Peyer's patch (tissue), 4 donors: ENCODE measurements at regions not wholly inside any gene's neighbourhood (a gene's known extent, or its start where the extent isn't known, plus 50 kb on each side); places are given as distances from the start of the nearest gene placed in this dataset.
"Not testable (repeated sequence)": the region's sequence is repeated elsewhere in the genome, so short reads cannot be mapped to it uniquely, and the experiment has no call there.

Experiments
- DNase-seq, 3 donors: peaks; one replicate each; pipeline ENCODE4 v3.0.0-alpha.2; 2017 to 2019
- H3K27ac ChIP-seq, 4 donors: fragments of 200-600 bp; sonication (generic); one replicate each; pipeline ENCODE4 v1.5.1; 2016 to 2019
- H3K27me3 ChIP-seq, 2 donors: fragments of 200-600 bp; sonication (generic); one replicate each; pipeline ENCODE4 v1.5.1; 2019
- H3K36me3 ChIP-seq, 3 donors: fragments of 200-600 bp; sonication (generic); one replicate each; pipeline ENCODE4 v1.5.1; 2016 to 2019
- H3K4me1 ChIP-seq, 4 donors: fragments of 200-600 bp; sonication (generic); one replicate each; pipeline ENCODE4 v1.5.1; 2016 to 2019
- H3K4me3 ChIP-seq, 4 donors: fragments of 200-600 bp; sonication (generic); 1 replicate in 3 of 4; 2 replicates in 1 of 4; pipeline ENCODE4 v1.5.1; 2016 to 2019; ENCODE audit warnings: mild to moderate bottlenecking in 1 of 4
- H3K9me3 ChIP-seq, 4 donors: fragments of 200-600 bp; sonication (generic); one replicate each; pipeline ENCODE4 v1.5.1; 2016 to 2019; ENCODE audit warnings: mild to moderate bottlenecking in 1 of 4
- CTCF ChIP-seq, 6 experiments: fragments of 450-650 bp in 4 of 6; fragments of 200-600 bp in 2 of 6; sonication (generic) in 1 of 6; IDR thresholded peaks; one replicate each; pipeline ENCODE4 v1.5.1; 2017 to 2019; ENCODE audit warnings: antibody characterized with exemption in 6 of 6, mild to moderate bottlenecking in 3 of 6, moderate library complexity in 1 of 6
- POLR2A ChIP-seq, 2 donors: fragments of 450-650 bp; IDR thresholded peaks; one replicate each; pipeline ENCODE4 v1.5.1; 2017; ENCODE audit warnings: antibody characterized with exemption in 2 of 2, mild to moderate bottlenecking in 2 of 2, moderate library complexity in 2 of 2

- no peak for DNase-seq
- H3K4me1 ChIP-seq, result no peaks in the 10 kb centered on the region
- no peaks in the 10 kb centered on the region for H3K36me3 ChIP-seq
- H3K27me3 ChIP-seq, result no peaks in the 10 kb centered on the region
- TF ChIP-seq POLR2A (IDR thresholded peaks at IDR 0.05), result no peak
- no peak for TF ChIP-seq CTCF (IDR thresholded peaks at IDR 0.05)
- no peak overlapping the region for H3K4me3 ChIP-seq
- no peaks in the 10 kb centered on the region for H3K9me3 ChIP-seq
- H3K27ac ChIP-seq, result no peak overlapping the region
Measured at GRCh38 chr9:2274762-2275161, 259.6 kb downstream of the SMARCA2 start.

- no peaks in the 10 kb centered on the region for H3K27me3 ChIP-seq
- H3K4me1 ChIP-seq, result no peaks in the 10 kb centered on the region
- no peak overlapping the region for H3K4me3 ChIP-seq
- no peak for DNase-seq
- no peak overlapping the region for H3K27ac ChIP-seq
- no peak for TF ChIP-seq CTCF (IDR thresholded peaks at IDR 0.05)
- TF ChIP-seq POLR2A (IDR thresholded peaks at IDR 0.05), result no peak
- H3K36me3 ChIP-seq, result no peaks in the 10 kb centered on the region
- H3K9me3 ChIP-seq, result no peaks in the 10 kb centered on the region
Measured at GRCh38 chr9:2276296-2276695, 261.1 kb downstream of the SMARCA2 start.

GRCh38 chr9:2277133-2277532 lies 262.0 kb downstream of the SMARCA2 start:
- H3K27me3 ChIP-seq, H3K27ac ChIP-seq, H3K4me3 ChIP-seq, H3K36me3 ChIP-seq, DNase-seq, H3K4me1 ChIP-seq, H3K9me3 ChIP-seq: not testable (repeated sequence)

GRCh38 chr9:2277644-2278043 lies 262.5 kb downstream of the SMARCA2 start:
- not testable (repeated sequence) for H3K4me1 ChIP-seq, H3K27me3 ChIP-seq, DNase-seq

GRCh38 chr9:2279138-2279537 lies 264.0 kb downstream of the SMARCA2 start:
- not testable (repeated sequence) for DNase-seq, H3K4me1 ChIP-seq, H3K27ac ChIP-seq, H3K27me3 ChIP-seq, H3K9me3 ChIP-seq, H3K4me3 ChIP-seq, H3K36me3 ChIP-seq

More at GRCh38 chr9:2277644-2278043, 262.5 kb downstream of the SMARCA2 start:
- not testable (repeated sequence) for H3K27ac ChIP-seq, H3K4me3 ChIP-seq, H3K36me3 ChIP-seq, H3K9me3 ChIP-seq

GRCh38 chr9:2281031-2281802 lies 266.1 kb downstream of the SMARCA2 start:
- TF ChIP-seq POLR2A (IDR thresholded peaks at IDR 0.05), result no peak
- no peak for TF ChIP-seq CTCF (IDR thresholded peaks at IDR 0.05)
- Histone ChIP-seq H3K27ac (no peak overlapping the region), H3K27me3 (no peaks in the 10 kb centered on the region), H3K9me3 (no peaks in the 10 kb centered on the region), H3K36me3 (no peaks in the 10 kb centered on the region), H3K4me3 (no peak overlapping the region), H3K4me1 (no peaks in the 10 kb centered on the region)
- DNase-seq, result no peak

- Histone ChIP-seq H3K4me1 (no peaks in the 10 kb centered on the region), H3K36me3 (no peaks in the 10 kb centered on the region), H3K27me3 (no peaks in the 10 kb centered on the region), H3K9me3 (no peaks in the 10 kb centered on the region), H3K27ac (no peak overlapping the region), H3K4me3 (no peak overlapping the region)
- DNase-seq, result no peak
- TF ChIP-seq CTCF (IDR thresholded peaks at IDR 0.05), result no peak
- TF ChIP-seq POLR2A (IDR thresholded peaks at IDR 0.05), result no peak
Measured at GRCh38 chr9:2281803-2282185, 266.6 kb downstream of the SMARCA2 start.
